Astrocyte (in vitro differentiated cells and primary cell): ENCODE measurements at regions not wholly inside any gene's neighbourhood (a gene's known extent, or its start where the extent isn't known, plus 50 kb on each side); places are given as distances from the start of the nearest gene placed in this dataset.

Experiments
- DNase-seq: peaks from one replicate; pipeline ENCODE4 v3.0.0-alpha.2; 2010; ENCODE audit warnings: low read depth
- FAIRE-seq: peaks from 2 replicates; lab custom pipeline; 2011; peaks lifted over from hg19 to GRCh38; lab: Jason Lieb, UNC
- H2AFZ ChIP-seq: 2 replicates; pipeline ENCODE4 v1.6.0; 2012; ENCODE audit warnings: low read depth, low read length, inconsistent platforms
- H3K27ac ChIP-seq: 2 replicates; pipeline ENCODE4 v1.5.1; 2011; ENCODE audit warnings: low read depth, low read length, inconsistent platforms
- H3K27me3 ChIP-seq: 2 replicates; pipeline ENCODE4 v1.6.0; 2011; ENCODE audit warnings: low read length, inconsistent platforms; ENCODE audit not compliant: insufficient read depth
- H3K36me3 ChIP-seq: 2 replicates; pipeline ENCODE4 v1.5.1; 2011; ENCODE audit warnings: low read length, inconsistent platforms; ENCODE audit not compliant: insufficient read depth
- H3K4me1 ChIP-seq: 2 replicates; pipeline ENCODE4 v1.5.1; 2011; ENCODE audit warnings: low read length, inconsistent platforms; ENCODE audit not compliant: insufficient read depth
- H3K4me2 ChIP-seq: 2 replicates; pipeline ENCODE4 v1.6.0; 2012; ENCODE audit warnings: low read length, inconsistent platforms
- H3K4me3 ChIP-seq: 2 replicates; pipeline ENCODE4 v1.5.1; 2011; ENCODE audit warnings: low read depth, mild to moderate bottlenecking, low read length, inconsistent platforms; ENCODE audit not compliant: insufficient read depth
- H3K79me2 ChIP-seq: 2 replicates; pipeline ENCODE4 v1.6.0; 2012; ENCODE audit warnings: mild to moderate bottlenecking, low read length, inconsistent platforms; ENCODE audit not compliant: insufficient read depth
- H3K9ac ChIP-seq: 2 replicates; pipeline ENCODE4 v1.6.0; 2012; ENCODE audit warnings: mild to moderate bottlenecking, low read length, inconsistent platforms
- H3K9me3 ChIP-seq: 2 replicates; pipeline ENCODE4 v1.5.1; 2012; ENCODE audit warnings: low read depth, mild to moderate bottlenecking, low read length, inconsistent platforms; ENCODE audit not compliant: insufficient read depth
- H4K20me1 ChIP-seq: 2 replicates; pipeline ENCODE4 v1.6.0; 2012; ENCODE audit warnings: low read length, inconsistent platforms; ENCODE audit not compliant: insufficient read depth
- H3K27ac Mint-ChIP-seq: one replicate; pipeline ENCODE4 v1.8.0; 2021; ENCODE audit warnings: mild to moderate bottlenecking, mixed read lengths; ENCODE audit not compliant: unreplicated experiment
- H3K27me3 Mint-ChIP-seq: one replicate; pipeline ENCODE4 v1.8.0; 2021; ENCODE audit warnings: low read depth, mixed read lengths; ENCODE audit not compliant: unreplicated experiment
- H3K36me3 Mint-ChIP-seq: one replicate; pipeline ENCODE4 v1.8.0; 2021; ENCODE audit warnings: low read depth, mixed read lengths; ENCODE audit not compliant: unreplicated experiment
- H3K4me1 Mint-ChIP-seq: one replicate; pipeline ENCODE4 v1.8.0; 2021; ENCODE audit warnings: low read depth, mixed read lengths; ENCODE audit not compliant: unreplicated experiment
- H3K4me3 Mint-ChIP-seq: one replicate; pipeline ENCODE4 v1.8.0; 2021; ENCODE audit warnings: mild to moderate bottlenecking, moderate library complexity, mixed read lengths; ENCODE audit not compliant: unreplicated experiment
- H3K9me3 Mint-ChIP-seq: one replicate; pipeline ENCODE4 v1.8.0; 2021; ENCODE audit warnings: mild to moderate bottlenecking, mixed read lengths; ENCODE audit not compliant: unreplicated experiment
- CTCF ChIP-seq: IDR thresholded peaks from 2 replicates; pipeline ENCODE4 v1.5.1; 2011; ENCODE audit warnings: low read depth, mild to moderate bottlenecking, inconsistent platforms, low read length, moderate library complexity; ENCODE audit not compliant: insufficient read depth
- EZH2 ChIP-seq: IDR thresholded peaks from 2 replicates; pipeline ENCODE4 v1.6.1; 2012; ENCODE audit warnings: mild to moderate bottlenecking, low read length, inconsistent platforms; ENCODE audit not compliant: insufficient read depth

- no peak overlapping the region for H3K4me3 Mint-ChIP-seq
- no peaks in the 10 kb centered on the region for H3K36me3 Mint-ChIP-seq
- Histone ChIP-seq H3K4me1 (peaks cover 35% of the 10 kb centered on the region), H3K4me2 (no peak overlapping the region), H3K4me3 (no peak overlapping the region), H3K9ac (no peak overlapping the region), H3K27me3 (no peaks in the 10 kb centered on the region), H3K27ac (peak overlapping the region; percentile 23), H3K36me3 (no peaks in the 10 kb centered on the region), H2AFZ (no peak overlapping the region), H3K9me3 (no peaks in the 10 kb centered on the region), H4K20me1 (no peaks in the 10 kb centered on the region), H3K79me2 (no peaks in the 10 kb centered on the region)
- H3K27ac Mint-ChIP-seq: peak overlapping the region; percentile 37
- no peaks in the 10 kb centered on the region for H3K27me3 Mint-ChIP-seq
- no peaks in the 10 kb centered on the region for H3K9me3 Mint-ChIP-seq
- TF ChIP-seq EZH2: no peak
- peaks cover 28% of the 10 kb centered on the region for H3K4me1 Mint-ChIP-seq
- DNase-seq (no peak), FAIRE-seq (no peak)
Observed at GRCh38 chr1:94300731-94301130, 63.3 kb upstream of the ARHGAP29 start.

- TF ChIP-seq EZH2 (no peak), CTCF (no peak)
- Mint-ChIP-seq H3K27me3 (no peaks in the 10 kb centered on the region), H3K4me1 (peaks cover 22% of the 10 kb centered on the region), H3K36me3 (no peaks in the 10 kb centered on the region), H3K9me3 (no peaks in the 10 kb centered on the region), H3K4me3 (no peak overlapping the region), H3K27ac (peak overlapping the region; percentile 37)
- H3K36me3 ChIP-seq: no peaks in the 10 kb centered on the region
- FAIRE-seq: no peak
- H3K27ac ChIP-seq: peak overlapping the region; percentile 15
- H3K27me3 ChIP-seq: no peaks in the 10 kb centered on the region
- no peak overlapping the region for H3K9ac ChIP-seq
- H3K4me2 ChIP-seq: peak overlapping the region; percentile 53
- H3K4me3 ChIP-seq: no peak overlapping the region
- H3K9me3 ChIP-seq: no peaks in the 10 kb centered on the region
- H4K20me1 ChIP-seq: no peaks in the 10 kb centered on the region
- no peak overlapping the region for H2AFZ ChIP-seq
- H3K4me1 ChIP-seq: peaks cover 31% of the 10 kb centered on the region
- DNase-seq: peak; percentile 83
- H3K79me2 ChIP-seq: no peaks in the 10 kb centered on the region
Observed at GRCh38 chr1:94299627-94300553, 62.5 kb upstream of the ARHGAP29 start.

DNA sequence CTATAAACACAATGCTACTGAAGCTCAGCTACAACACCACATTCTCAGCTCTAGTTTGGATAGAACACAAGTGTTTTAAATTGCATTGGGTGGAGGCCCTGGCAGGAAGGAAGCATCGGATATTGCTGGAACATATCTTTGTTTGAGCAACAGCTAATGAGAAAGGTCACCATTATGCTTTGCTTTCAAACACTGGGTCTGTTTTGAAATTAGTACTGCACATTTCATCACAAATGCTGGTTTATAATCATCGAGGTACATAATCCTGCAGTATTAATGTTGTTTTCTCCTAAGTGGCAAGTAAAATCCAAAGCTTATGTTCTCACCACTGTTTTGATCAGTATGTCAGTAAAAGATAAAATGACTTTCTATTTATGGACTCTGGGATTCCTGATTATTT, 61.5 kb upstream of the ARHGAP29 start:
- peaks cover 19% of the 10 kb centered on the region for H3K4me1 Mint-ChIP-seq
- FAIRE-seq: no peak
- TF ChIP-seq CTCF (no peak), EZH2 (no peak)
- DNase-seq: no peak
- H3K27ac ChIP-seq: no peak overlapping the region
- H3K27ac Mint-ChIP-seq: no peak overlapping the region
- H3K27me3 ChIP-seq: no peaks in the 10 kb centered on the region
- H3K4me3 Mint-ChIP-seq: no peak overlapping the region
- H3K4me3 ChIP-seq: no peak overlapping the region
- H3K36me3 ChIP-seq: no peaks in the 10 kb centered on the region
- no peaks in the 10 kb centered on the region for H3K27me3 Mint-ChIP-seq
- no peaks in the 10 kb centered on the region for H3K9me3 Mint-ChIP-seq
- H3K4me1 ChIP-seq: peaks cover 27% of the 10 kb centered on the region
- H3K36me3 Mint-ChIP-seq: no peaks in the 10 kb centered on the region
- no peak overlapping the region for H3K9ac ChIP-seq
- no peak overlapping the region for H3K4me2 ChIP-seq
- H3K79me2 ChIP-seq: no peaks in the 10 kb centered on the region
- no peaks in the 10 kb centered on the region for H3K9me3 ChIP-seq
- no peak overlapping the region for H2AFZ ChIP-seq
- no peaks in the 10 kb centered on the region for H4K20me1 ChIP-seq
